H9 (cell line): ENCODE measurements at regions not wholly inside any gene's neighbourhood (a gene's known extent, or its start where the extent isn't known, plus 50 kb on each side); places are given as distances from the start of the nearest gene placed in this dataset.

Experiments
- DNase-seq: peaks from one replicate; pipeline ENCODE4 v3.0.0-alpha.2; 2017
- H2AFZ ChIP-seq: one replicate; pipeline ENCODE4 v1.6.1; 2013; ENCODE audit warnings: mild to moderate bottlenecking, low read length, control low read depth, moderate library complexity
- H2AK5ac ChIP-seq: 2 replicates; pipeline ENCODE4 v1.6.1; 2013; ENCODE audit warnings: low read length, control low read depth, mixed read lengths; ENCODE audit not compliant: insufficient read length
- H2BK120ac ChIP-seq: one replicate; pipeline ENCODE4 v1.6.1; 2013; ENCODE audit warnings: low read depth, mild to moderate bottlenecking, low read length, control low read depth, inconsistent platforms; ENCODE audit not compliant: poor library complexity, severe bottlenecking
- H2BK12ac ChIP-seq: 2 replicates; pipeline ENCODE4 v1.6.1; 2013; ENCODE audit warnings: low read length, control low read depth, mixed read lengths, low read depth; ENCODE audit not compliant: insufficient read length
- H2BK15ac ChIP-seq: 2 replicates; pipeline ENCODE4 v1.6.1; 2013; ENCODE audit warnings: low read depth, low read length, control low read depth
- H2BK20ac ChIP-seq: one replicate; pipeline ENCODE4 v1.6.1; 2013; ENCODE audit warnings: low read depth, mild to moderate bottlenecking, low read length, control low read depth, inconsistent platforms; ENCODE audit not compliant: poor library complexity, severe bottlenecking
- H2BK5ac ChIP-seq: 2 replicates; pipeline ENCODE4 v1.6.1; 2013; ENCODE audit warnings: low read length, control low read depth, mixed read lengths; ENCODE audit not compliant: insufficient read length
- H3K14ac ChIP-seq: 2 replicates; pipeline ENCODE4 v1.6.1; 2013; ENCODE audit warnings: low read length, control low read depth; ENCODE audit not compliant: insufficient read depth
- H3K18ac ChIP-seq: 2 replicates; pipeline ENCODE4 v1.6.1; 2013; ENCODE audit warnings: low read depth, mild to moderate bottlenecking, mixed read lengths, low read length, control low read depth; ENCODE audit not compliant: insufficient read length
- H3K23ac ChIP-seq: 2 replicates; pipeline ENCODE4 v1.6.1; 2013; ENCODE audit warnings: low read length, control low read depth, mixed read lengths, low read depth; ENCODE audit not compliant: insufficient read length
- H3K23me2 ChIP-seq: 2 replicates; pipeline ENCODE4 v1.6.1; 2013; ENCODE audit warnings: low read depth, mild to moderate bottlenecking, mixed read lengths, low read length, control low read depth; ENCODE audit not compliant: insufficient read length, poor library complexity, severe bottlenecking
- H3K27ac ChIP-seq: 2 replicates; pipeline ENCODE4 v1.5.1; 2013; ENCODE audit warnings: low read length, control low read depth, mixed read lengths, low read depth; ENCODE audit not compliant: insufficient read length
- H3K27me3 ChIP-seq: 2 replicates; pipeline ENCODE4 v1.6.1; 2013; ENCODE audit warnings: low read length, control low read depth, inconsistent platforms; ENCODE audit not compliant: insufficient read depth
- H3K4ac ChIP-seq: 2 replicates; pipeline ENCODE4 v1.6.1; 2013; ENCODE audit warnings: low read depth, mild to moderate bottlenecking, control low read depth, inconsistent platforms, low read length, moderate library complexity
- H3K4me1 ChIP-seq: 2 replicates; pipeline ENCODE4 v1.6.1; 2013; ENCODE audit warnings: low read length, control low read depth, inconsistent platforms; ENCODE audit not compliant: insufficient read depth
- H3K4me2 ChIP-seq: 2 replicates; pipeline ENCODE4 v1.6.1; 2013; ENCODE audit warnings: low read length, control low read depth, mixed read lengths; ENCODE audit not compliant: insufficient read length, insufficient read depth
- H3K56ac ChIP-seq: 2 replicates; pipeline ENCODE4 v1.6.1; 2013; ENCODE audit warnings: low read depth, mild to moderate bottlenecking, mixed read lengths, low read length, control low read depth; ENCODE audit not compliant: insufficient read length
- H3K79me1 ChIP-seq: 2 replicates; pipeline ENCODE4 v1.6.1; 2013; ENCODE audit warnings: low read depth, mild to moderate bottlenecking, moderate library complexity, low read length, control low read depth, inconsistent platforms; ENCODE audit not compliant: insufficient read depth, poor library complexity, severe bottlenecking
- H3K79me2 ChIP-seq: 2 replicates; pipeline ENCODE4 v1.6.1; 2013; ENCODE audit warnings: low read length, control low read depth, inconsistent platforms; ENCODE audit not compliant: insufficient read depth
- H3K9ac ChIP-seq: 2 replicates; pipeline ENCODE4 v1.6.1; 2013; ENCODE audit warnings: low read length, control low read depth, mixed read lengths; ENCODE audit not compliant: insufficient read length; ENCODE audit errors: extremely low read depth
- H3K9me3 ChIP-seq: one replicate; pipeline ENCODE4 v1.6.1; 2013; ENCODE audit warnings: low read depth, low read length, inconsistent platforms; ENCODE audit not compliant: control insufficient read depth
- H3T11ph ChIP-seq: one replicate; pipeline ENCODE4 v1.6.1; 2013; ENCODE audit warnings: mild to moderate bottlenecking, low read length, control low read depth, inconsistent platforms
- H4K20me1 ChIP-seq: one replicate; pipeline ENCODE4 v1.6.1; 2013; ENCODE audit not compliant: control insufficient read depth, insufficient read length, insufficient read depth
- H4K5ac ChIP-seq: 2 replicates; pipeline ENCODE4 v1.6.1; 2013; ENCODE audit warnings: low read depth, mild to moderate bottlenecking, mixed read lengths, low read length, control low read depth; ENCODE audit not compliant: insufficient read length
- H4K8ac ChIP-seq: replicated peaks from 2 replicates; pipeline ENCODE4 v1.6.1; 2013; ENCODE audit warnings: low read length, control low read depth, mixed read lengths, low read depth; ENCODE audit not compliant: insufficient read length
- H4K91ac ChIP-seq: 2 replicates; pipeline ENCODE4 v1.6.1; 2013; ENCODE audit warnings: low read depth, mild to moderate bottlenecking, moderate library complexity, mixed read lengths, low read length, control low read depth; ENCODE audit not compliant: insufficient read length
- H3K27ac Mint-ChIP-seq, 3 experiments: 2 replicates in 2 of 3; 3 replicates in 1 of 3; pipeline ENCODE4 v1.8.0; 2020 to 2021; ENCODE audit warnings: mixed read lengths in 3 of 3, mild to moderate bottlenecking in 1 of 3, moderate library complexity in 1 of 3
- H3K27me3 Mint-ChIP-seq: 2 replicates; pipeline ENCODE4 v1.8.0; 2021; ENCODE audit warnings: low read depth, mild to moderate bottlenecking, moderate library complexity, mixed read lengths
- H3K36me3 Mint-ChIP-seq, 3 experiments: 2 replicates in 2 of 3; 3 replicates in 1 of 3; pipeline ENCODE4 v1.8.0; 2020 to 2021; ENCODE audit warnings: low read depth in 3 of 3, mixed read lengths in 3 of 3; ENCODE audit not compliant: insufficient read depth in 1 of 3
- H3K4me1 Mint-ChIP-seq, 2 experiments: 2 replicates each; pipeline ENCODE4 v1.8.0; 2020; ENCODE audit warnings: mixed read lengths in 2 of 2
- H3K4me3 Mint-ChIP-seq, 2 experiments: 2 replicates in 1 of 2; 3 replicates in 1 of 2; pipeline ENCODE4 v1.8.0; 2020 to 2021; ENCODE audit warnings: mild to moderate bottlenecking in 2 of 2, mixed read lengths in 2 of 2, moderate library complexity in 1 of 2
- H3K9me3 Mint-ChIP-seq, 2 experiments: 2 replicates in 1 of 2; 3 replicates in 1 of 2; pipeline ENCODE4 v1.8.0; 2020; ENCODE audit warnings: mild to moderate bottlenecking in 2 of 2, mixed read lengths in 2 of 2, moderate library complexity in 1 of 2
- WGBS: extraction: QIAGEN DNeasy Blood & Tissue Kit; methylation state at CpG from one replicate; pipeline ENCODE4 v1.1.7; 2013; ENCODE audit warnings: missing lambda C conversion rate, low lambda C conversion rate, mixed read lengths; ENCODE audit not compliant: insufficient read length; ENCODE audit errors: extremely low coverage; 5-methylcytosine and 5-hydroxymethylcytosine counted together
- TF ChIP-seq, protein P1 (sequence below): fragments of 200-600 bp; sonication (generic); conservative IDR thresholded peaks from 3 replicates; pipeline ENCODE4 v1.8.0; 2021; ENCODE audit warnings: antibody characterized with exemption, mild to moderate bottlenecking

- Histone ChIP-seq H3K9me3 (no peaks in the 10 kb centered on the region), H3K23me2 (no peaks in the 10 kb centered on the region), H2BK12ac (no peak overlapping the region), H3K14ac (no peak overlapping the region), H3K79me2 (no peaks in the 10 kb centered on the region), H4K20me1 (no peaks in the 10 kb centered on the region), H3K18ac (no peak overlapping the region), H3T11ph (no peak overlapping the region), H3K27ac (no peak overlapping the region), H4K91ac (no peak overlapping the region), H2BK5ac (no peak overlapping the region), H3K4ac (no peak overlapping the region), H3K4me2 (no peak overlapping the region), H4K8ac (no peak overlapping the region), H3K27me3 (no peaks in the 10 kb centered on the region), H3K56ac (no peak overlapping the region), H2BK15ac (no peak overlapping the region), H2AK5ac (no peak overlapping the region), H3K79me1 (no peaks in the 10 kb centered on the region), H2BK120ac (no peak overlapping the region), H3K4me1 (no peaks in the 10 kb centered on the region), H2BK20ac (no peak overlapping the region), H3K9ac (no peak overlapping the region), H3K23ac (no peak overlapping the region), H4K5ac (no peak overlapping the region), H2AFZ (no peak overlapping the region)
- H3K36me3 Mint-ChIP-seq = no peaks in the 10 kb centered on the region
- no peaks in the 10 kb centered on the region; a peak in 1 of 4 replicates for H3K4me1 Mint-ChIP-seq
- 0 out of 5 replicates have a peak, but pooled peaks cover 0 to 2% of the 10 kb centered on the region in 2 experiments for H3K9me3 Mint-ChIP-seq
- no peak for DNase-seq
- no CpG with 5 or more reads among the region's 5 CpGs for WGBS
- H3K27me3 Mint-ChIP-seq = no peaks in the 10 kb centered on the region
- no peak overlapping the region for H3K27ac Mint-ChIP-seq
- TF ChIP-seq, protein P1, sequence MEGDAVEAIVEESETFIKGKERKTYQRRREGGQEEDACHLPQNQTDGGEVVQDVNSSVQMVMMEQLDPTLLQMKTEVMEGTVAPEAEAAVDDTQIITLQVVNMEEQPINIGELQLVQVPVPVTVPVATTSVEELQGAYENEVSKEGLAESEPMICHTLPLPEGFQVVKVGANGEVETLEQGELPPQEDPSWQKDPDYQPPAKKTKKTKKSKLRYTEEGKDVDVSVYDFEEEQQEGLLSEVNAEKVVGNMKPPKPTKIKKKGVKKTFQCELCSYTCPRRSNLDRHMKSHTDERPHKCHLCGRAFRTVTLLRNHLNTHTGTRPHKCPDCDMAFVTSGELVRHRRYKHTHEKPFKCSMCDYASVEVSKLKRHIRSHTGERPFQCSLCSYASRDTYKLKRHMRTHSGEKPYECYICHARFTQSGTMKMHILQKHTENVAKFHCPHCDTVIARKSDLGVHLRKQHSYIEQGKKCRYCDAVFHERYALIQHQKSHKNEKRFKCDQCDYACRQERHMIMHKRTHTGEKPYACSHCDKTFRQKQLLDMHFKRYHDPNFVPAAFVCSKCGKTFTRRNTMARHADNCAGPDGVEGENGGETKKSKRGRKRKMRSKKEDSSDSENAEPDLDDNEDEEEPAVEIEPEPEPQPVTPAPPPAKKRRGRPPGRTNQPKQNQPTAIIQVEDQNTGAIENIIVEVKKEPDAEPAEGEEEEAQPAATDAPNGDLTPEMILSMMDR = no peak
- H3K4me3 Mint-ChIP-seq = no peak overlapping the region
These were observed 290.5 kb upstream of the ZFP64 start for GRCh38 chr20:52482044-52482443.
